Panc1 (cell line): ENCODE measurements at regions not wholly inside any gene's neighbourhood (a gene's known extent, or its start where the extent isn't known, plus 50 kb on each side); places are given as distances from the start of the nearest gene placed in this dataset.

Experiments
- ATAC-seq: fragments of 200-7000 bp; cut with Tn5 transposase; 2 replicates; pipeline ENCODE4 v1.9.1; 2020; ENCODE audit warnings: mild to moderate bottlenecking, moderate library complexity
- BruUV-seq: library from RNA; stranded (reverse); fragments of 400-500 nt; replicated peaks from 2 replicates; lab custom pipeline; 2021; lab: Mats Ljungman, UMichigan
- CTCF ChIA-PET: fragments of 300-600 bp; sonication (Branson Sonifier 250); formaldehyde crosslinking; loops from one replicate; lab custom pipeline; 2022; ENCODE audit warnings: antibody characterized with exemption; lab: Charles Lee
- POLR2A ChIA-PET: fragments of 300-600 bp; sonication (Branson Sonifier 250); formaldehyde crosslinking; loops from one replicate; lab custom pipeline; 2022; ENCODE audit warnings: antibody characterized with exemption; lab: Charles Lee
- DNase-seq: peaks from one replicate; pipeline ENCODE4 v3.0.0-alpha.2; 2010; ENCODE audit warnings: low read depth, low spot score
- H3K27ac ChIP-seq: 2 replicates; pipeline ENCODE4 v1.5.1; 2011; ENCODE audit warnings: mild to moderate bottlenecking, low read length, inconsistent platforms
- H3K27me3 ChIP-seq: fragments of 200-500 bp; sonication (Bioruptor generic); 2 replicates; pipeline ENCODE4 v1.6.0; 2014; ENCODE audit warnings: low read length, inconsistent platforms; ENCODE audit not compliant: control insufficient read depth, insufficient read depth
- H3K36me3 ChIP-seq: fragments of 200-500 bp; sonication (Bioruptor generic); 2 replicates; pipeline ENCODE4 v1.5.1; 2014; ENCODE audit warnings: inconsistent platforms, mild to moderate bottlenecking, low read length, moderate library complexity; ENCODE audit not compliant: control insufficient read depth, insufficient read depth
- H3K4me1 ChIP-seq: 2 replicates; pipeline ENCODE4 v1.5.1; 2011; ENCODE audit warnings: inconsistent platforms, mild to moderate bottlenecking, low read length, moderate library complexity; ENCODE audit not compliant: control insufficient read depth, insufficient read depth
- H3K4me3 ChIP-seq, 2 experiments: 2 replicates each; pipeline ENCODE4 v1.5.1; 2011 to 2012; ENCODE audit warnings: low read depth in 2 of 2, low read length in 2 of 2, mild to moderate bottlenecking in 2 of 2, inconsistent platforms in 1 of 2, moderate library complexity in 1 of 2
- H3K9me3 ChIP-seq: fragments of 200-500 bp; sonication (Bioruptor generic); 2 replicates; pipeline ENCODE4 v1.5.1; 2014; ENCODE audit warnings: low read depth, mild to moderate bottlenecking, inconsistent platforms, low read length, moderate library complexity; ENCODE audit not compliant: control insufficient read depth, insufficient read depth
- CTCF ChIP-seq: fragments of 450-650 bp; IDR thresholded peaks from 2 replicates; pipeline ENCODE4 v1.5.1; 2017; ENCODE audit warnings: mild to moderate bottlenecking
- POLR2AphosphoS5 ChIP-seq: IDR thresholded peaks from 2 replicates; pipeline ENCODE4 v1.6.1; 2012; ENCODE audit warnings: mild to moderate bottlenecking, low read depth, low read length, moderate library complexity
- REST ChIP-seq, 2 experiments: IDR thresholded peaks; 2 replicates each; pipeline ENCODE4 v1.6.1; 2011 to 2012; ENCODE audit warnings: low read depth in 2 of 2, control low read depth in 1 of 2, low read length in 1 of 2, mild to moderate bottlenecking in 1 of 2, moderate library complexity in 1 of 2; ENCODE audit not compliant: insufficient read depth in 1 of 2
- SIN3A ChIP-seq: IDR thresholded peaks from 2 replicates; pipeline ENCODE4 v1.6.1; 2012; ENCODE audit warnings: low read depth, mild to moderate bottlenecking, low read length, moderate library complexity, borderline replicate concordance; ENCODE audit not compliant: insufficient read depth
- TCF7L2 ChIP-seq: IDR thresholded peaks from 2 replicates; pipeline ENCODE4 v1.6.1; 2011; ENCODE audit warnings: mild to moderate bottlenecking, low read depth, low read length, inconsistent platforms
- in situ Hi-C: cut with HindIII; loops from 2 replicates; pipeline ENCODE4 v1.10.0; 2016; ENCODE audit warnings: low sequenced_read_pairs, low pct_unique_long_range_greater_than_20kb
- intact Hi-C: fragments of 100-400 bp; cut with micrococcal nuclease; formaldehyde crosslinking; loops from one replicate; pipeline ENCODE4 v1.10.0; 2022; ENCODE audit not compliant: unreplicated experiment

GRCh38 chr1:61533546-61533945, 191.4 kb downstream of the TM2D1 start:
- no peak for DNase-seq
- Histone ChIP-seq H3K9me3 (no peaks in the 10 kb centered on the region), H3K27me3 (peaks cover 2% of the 10 kb centered on the region; the same call in 1 of the 2 replicates), H3K4me1 (no peaks in the 10 kb centered on the region), H3K27ac (no peak overlapping the region), H3K4me3 (no peak overlapping the region), H3K36me3 (no peaks in the 10 kb centered on the region)
- POLR2A ChIA-PET = no interaction called here
- intact Hi-C loops = no loop called here
- TF ChIP-seq SIN3A (no peak), POLR2AphosphoS5 (no peak), TCF7L2 (no peak), REST (IDR thresholded peaks at IDR 0.05; ENCODE audit: insufficient read depth in 1 of 2, low read depth in 2 of 2, low read length in 1 of 2) (no peak), CTCF (no peak)
- no TSS peak for BruUV-seq
- in situ Hi-C loops = no loop called here
- CTCF ChIA-PET = no interaction called here
- no peak for ATAC-seq

DNA sequence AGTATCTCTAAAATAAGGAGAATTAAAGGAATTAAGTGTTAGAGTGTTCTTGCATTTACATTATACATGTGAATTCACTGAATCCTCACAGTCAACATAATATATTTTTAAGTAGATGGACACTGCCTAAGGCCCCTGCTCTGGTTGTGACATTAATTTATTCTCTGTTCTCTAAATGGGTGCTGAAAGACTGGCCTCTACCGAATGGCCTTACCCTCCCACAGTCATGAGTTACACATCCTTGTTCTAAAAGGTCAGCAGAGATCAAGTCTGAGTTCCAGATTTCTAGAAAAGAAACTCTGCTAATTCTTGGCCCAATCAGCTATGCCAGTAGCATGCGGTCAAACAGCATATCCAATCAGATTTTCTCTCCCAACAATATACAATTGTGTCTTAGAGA, 193.2 kb downstream of the TM2D1 start:
- no peak for ATAC-seq
- CTCF ChIA-PET = no interaction called here
- H3K27ac ChIP-seq = no peak overlapping the region
- DNase-seq = no peak
- intact Hi-C loops = no loop called here
- H3K4me1 ChIP-seq = no peaks in the 10 kb centered on the region
- no peaks in the 10 kb centered on the region for H3K27me3 ChIP-seq
- in situ Hi-C loops = no loop called here
- no peak overlapping the region for H3K4me3 ChIP-seq
- POLR2A ChIA-PET = no interaction called here
- no peak for TF ChIP-seq CTCF
- no peak for TF ChIP-seq SIN3A
- no peak for TF ChIP-seq TCF7L2
- TF ChIP-seq POLR2AphosphoS5 = no peak
- no peak for TF ChIP-seq REST (IDR thresholded peaks at IDR 0.05; ENCODE audit: insufficient read depth in 1 of 2, low read depth in 2 of 2, low read length in 1 of 2)
- no peaks in the 10 kb centered on the region for H3K9me3 ChIP-seq
- no peaks in the 10 kb centered on the region for H3K36me3 ChIP-seq
- no TSS peak for BruUV-seq
